Bronchial epithelial cell (primary cell): ENCODE measurements at regions not wholly inside any gene's neighbourhood (a gene's known extent, or its start where the extent isn't known, plus 50 kb on each side); places are given as distances from the start of the nearest gene placed in this dataset.
A peak's percentile ranks its signal among the peaks of the same experiment; 100 is the strongest.

ENCODE experiments used
- DNase-seq: peaks from one replicate; pipeline ENCODE4 v3.0.0-alpha.2; 2010; ENCODE audit warnings: low read depth
- FAIRE-seq: peaks from 2 replicates; lab custom pipeline; 2011; peaks lifted over from hg19 to GRCh38; lab: Jason Lieb, UNC
- H3K27me3 ChIP-seq: 2 replicates; pipeline ENCODE4 v1.5.1; 2011; ENCODE audit warnings: low read length; ENCODE audit not compliant: control insufficient read depth, insufficient read depth
- H3K36me3 ChIP-seq: 2 replicates; pipeline ENCODE4 v1.5.1; 2011; ENCODE audit warnings: low read length; ENCODE audit not compliant: control insufficient read depth, insufficient read depth
- H3K4me3 ChIP-seq: 2 replicates; pipeline ENCODE4 v1.5.1; 2011; ENCODE audit warnings: mild to moderate bottlenecking, low read depth, low read length, control low read depth
- CTCF ChIP-seq: IDR thresholded peaks from 2 replicates; pipeline ENCODE4 v1.5.1; 2011; ENCODE audit warnings: mild to moderate bottlenecking, moderate library complexity, low read length, control low read depth, inconsistent platforms; ENCODE audit not compliant: insufficient read depth, severe bottlenecking

- FAIRE-seq = peak; percentile 62
- TF ChIP-seq CTCF = no peak
Observed at GRCh38 chr3:13766128-13766527, 113.7 kb downstream of the WNT7A start.

GRCh38 chr3:13764161-13764560 is 115.7 kb downstream of the WNT7A start:
- Histone ChIP-seq H3K27me3 (no peaks in the 10 kb centered on the region), H3K36me3 (no peaks in the 10 kb centered on the region), H3K4me3 (no peak overlapping the region)
- FAIRE-seq (no peak), DNase-seq (no peak)
- TF ChIP-seq CTCF = no peak

More at GRCh38 chr3:13766128-13766527, 113.7 kb downstream of the WNT7A start:
- no peaks in the 10 kb centered on the region for H3K27me3 ChIP-seq
- no peak overlapping the region for H3K4me3 ChIP-seq
- no peaks in the 10 kb centered on the region for H3K36me3 ChIP-seq
- DNase-seq = no peak

- no peak overlapping the region for H3K4me3 ChIP-seq
- no peaks in the 10 kb centered on the region for H3K27me3 ChIP-seq
- H3K36me3 ChIP-seq = no peaks in the 10 kb centered on the region
- DNase-seq = no peak
- TF ChIP-seq CTCF = no peak
- no peak for FAIRE-seq
Observed at GRCh38 chr3:13762906-13763305, 117.0 kb downstream of the WNT7A start.

GRCh38 chr3:13750731-13751130 is 129.1 kb downstream of the WNT7A start:
- no peak for TF ChIP-seq CTCF

GRCh38 chr3:13750215-13750614 is 129.7 kb downstream of the WNT7A start:
- peak; percentile 55 for FAIRE-seq
- H3K4me3 ChIP-seq = no peak overlapping the region
- DNase-seq = no peak
- H3K36me3 ChIP-seq = no peaks in the 10 kb centered on the region
- no peaks in the 10 kb centered on the region for H3K27me3 ChIP-seq
- no peak for TF ChIP-seq CTCF

More at GRCh38 chr3:13750731-13751130, 129.1 kb downstream of the WNT7A start:
- DNase-seq = no peak
- no peaks in the 10 kb centered on the region for H3K36me3 ChIP-seq
- no peak overlapping the region for H3K4me3 ChIP-seq
- no peak for FAIRE-seq
- H3K27me3 ChIP-seq = no peaks in the 10 kb centered on the region

GRCh38 chr3:13749063-13749764 is 130.7 kb downstream of the WNT7A start:
- Histone ChIP-seq H3K36me3 (no peaks in the 10 kb centered on the region), H3K4me3 (no peak overlapping the region), H3K27me3 (no peaks in the 10 kb centered on the region)
- FAIRE-seq (no peak), DNase-seq (no peak)
- TF ChIP-seq CTCF = no peak
